HG02759 (cell line): ENCODE measurements at regions not wholly inside any gene's neighbourhood (a gene's known extent, or its start where the extent isn't known, plus 50 kb on each side); places are given as distances from the start of the nearest gene placed in this dataset.
"Not testable (repeated sequence)": the region's sequence is repeated elsewhere in the genome, so short reads cannot be mapped to it uniquely, and the experiment has no call there.

Experiments
- ATAC-seq: cut with Tn5 transposase; IDR thresholded peaks from one replicate; pipeline ENCODE4 v1.9.1; 2021; ENCODE audit warnings: mild to moderate bottlenecking, moderate library complexity; ENCODE audit not compliant: unreplicated experiment

GRCh38 chr6:100322886-100323285 lies 141.8 kb downstream of the SIM1 start:
- no peak for ATAC-seq

- ATAC-seq, result no peak
Observed at GRCh38 chr6:100320686-100321085, 144.0 kb downstream of the SIM1 start.

- no peak for ATAC-seq
Observed at GRCh38 chr6:100317031-100317430, 147.7 kb downstream of the SIM1 start.

GRCh38 chr6:100314186-100314585 lies 150.5 kb downstream of the SIM1 start:
- no peak for ATAC-seq

GRCh38 chr6:100311707-100312251 lies 152.9 kb downstream of the SIM1 start:
- ATAC-seq, result no peak

DNA sequence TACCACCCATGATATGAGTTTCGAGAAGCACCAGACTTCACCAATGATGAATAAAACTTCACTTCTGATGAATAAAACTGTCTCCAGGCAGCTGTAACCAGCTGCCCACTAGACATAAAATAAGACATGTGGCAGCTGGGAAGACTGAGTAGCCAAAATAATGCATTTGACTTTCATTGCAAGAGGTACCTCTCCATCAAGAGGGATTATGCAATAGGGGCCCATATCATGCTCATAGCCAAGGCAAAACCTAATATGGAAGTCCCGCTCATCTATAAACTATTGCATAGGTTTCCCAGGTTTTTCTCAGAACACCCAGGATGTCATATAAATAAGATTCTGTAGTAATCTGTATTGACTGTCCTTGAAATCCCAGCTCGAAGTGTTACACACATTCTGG lies 155.5 kb downstream of the SIM1 start:
- no peak for ATAC-seq

DNA sequence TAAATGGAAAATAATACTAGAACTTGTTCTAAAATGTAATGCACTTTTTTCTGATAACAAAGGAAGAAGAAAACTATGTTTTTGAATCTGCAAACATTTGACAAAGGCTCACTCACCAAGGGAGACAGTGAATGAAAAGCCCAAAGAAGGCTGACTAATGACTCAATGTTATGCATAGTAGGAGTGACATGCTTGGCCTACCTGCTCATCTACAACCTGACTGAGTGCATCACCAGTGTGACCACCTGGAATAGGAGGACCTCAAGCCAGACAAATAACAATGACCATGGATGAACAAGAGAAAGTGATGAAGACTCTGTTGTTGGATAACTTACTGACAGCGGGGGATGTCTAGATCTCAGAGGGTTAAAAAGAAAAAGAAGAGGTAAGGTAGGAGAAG lies 157.2 kb downstream of the SIM1 start:
- ATAC-seq, result no peak

- ATAC-seq, result no peak
Observed at GRCh38 chr6:100305209-100305869, 159.4 kb downstream of the SIM1 start.

GRCh38 chr6:100304575-100304974 lies 160.1 kb downstream of the SIM1 start:
- no peak for ATAC-seq

- ATAC-seq, result no peak
Observed at GRCh38 chr6:100301731-100302130, 163.0 kb downstream of the SIM1 start.

GRCh38 chr6:100300221-100300736 lies 164.4 kb downstream of the SIM1 start:
- no peak for ATAC-seq

GRCh38 chr6:100296810-100297544 lies 167.7 kb downstream of the SIM1 start:
- no peak for ATAC-seq

- not testable (repeated sequence) for ATAC-seq
Observed at GRCh38 chr6:100295172-100295571, 169.5 kb downstream of the SIM1 start.

DNA sequence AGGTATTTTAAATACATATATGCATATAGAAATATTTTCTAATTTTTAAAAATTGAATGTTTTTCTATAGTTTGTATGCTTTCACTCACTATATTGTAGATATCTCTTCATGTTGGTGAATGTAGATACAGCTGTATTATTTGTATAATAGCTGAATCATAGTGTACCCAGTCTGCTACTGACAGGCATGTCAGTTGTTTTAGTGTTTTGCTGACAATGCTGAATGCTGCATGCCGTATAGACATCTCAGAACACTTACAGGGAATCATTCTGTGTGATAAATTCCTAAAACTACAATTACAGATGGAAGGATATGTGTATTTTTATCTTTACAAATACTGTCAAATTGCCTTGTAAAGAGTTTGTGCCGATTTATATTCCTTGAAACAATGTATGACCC lies 175.4 kb downstream of the SIM1 start:
- ATAC-seq, result no peak

GRCh38 chr6:100288311-100288710 lies 176.4 kb downstream of the SIM1 start:
- ATAC-seq, result no peak

DNA sequence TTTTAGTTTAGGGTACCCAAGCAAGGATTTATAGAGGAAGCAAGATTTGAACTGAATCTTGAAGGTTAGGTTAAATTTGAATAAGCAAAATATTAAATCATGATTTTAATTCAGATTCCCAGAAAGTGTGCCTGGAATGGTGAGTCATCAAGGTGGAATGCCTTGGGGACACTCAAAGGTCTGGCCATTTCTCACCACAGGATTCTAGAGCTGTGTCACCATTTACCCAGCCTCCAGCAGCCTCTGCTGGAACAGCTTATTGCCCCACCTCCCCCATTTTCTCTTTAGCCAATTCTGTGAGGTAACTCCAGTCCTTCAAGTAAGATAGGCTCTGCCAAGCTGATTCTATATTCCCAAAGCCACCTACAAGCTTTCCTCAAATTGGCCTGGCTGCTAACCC lies 181.4 kb downstream of the SIM1 start:
- no peak for ATAC-seq

- ATAC-seq, result no peak
Observed at GRCh38 chr6:100281471-100281901, 183.2 kb downstream of the SIM1 start.

GRCh38 chr6:100276311-100277057 lies 188.2 kb downstream of the SIM1 start:
- no peak for ATAC-seq

GRCh38 chr6:100274147-100274546 lies 190.6 kb downstream of the SIM1 start:
- ATAC-seq, result no peak

DNA sequence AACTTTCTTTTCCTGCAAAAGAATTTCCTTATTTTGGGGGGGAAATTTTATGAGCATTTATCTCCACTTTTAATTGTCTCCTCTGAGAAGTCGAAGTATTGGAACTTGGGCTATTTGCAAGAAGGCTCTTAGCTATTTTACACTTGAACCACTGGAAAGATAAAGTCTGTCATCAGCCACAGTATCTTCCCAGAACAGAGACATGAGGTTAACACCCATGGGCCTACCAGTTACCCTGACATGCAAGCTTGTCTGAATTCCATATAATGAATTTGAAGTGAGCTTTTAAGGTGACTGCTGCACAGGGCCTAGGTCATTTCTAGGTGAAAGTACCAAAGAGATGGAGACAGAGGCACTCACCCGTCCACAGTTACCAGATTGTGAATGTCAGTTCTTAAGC lies 193.1 kb downstream of the SIM1 start:
- no peak for ATAC-seq

DNA sequence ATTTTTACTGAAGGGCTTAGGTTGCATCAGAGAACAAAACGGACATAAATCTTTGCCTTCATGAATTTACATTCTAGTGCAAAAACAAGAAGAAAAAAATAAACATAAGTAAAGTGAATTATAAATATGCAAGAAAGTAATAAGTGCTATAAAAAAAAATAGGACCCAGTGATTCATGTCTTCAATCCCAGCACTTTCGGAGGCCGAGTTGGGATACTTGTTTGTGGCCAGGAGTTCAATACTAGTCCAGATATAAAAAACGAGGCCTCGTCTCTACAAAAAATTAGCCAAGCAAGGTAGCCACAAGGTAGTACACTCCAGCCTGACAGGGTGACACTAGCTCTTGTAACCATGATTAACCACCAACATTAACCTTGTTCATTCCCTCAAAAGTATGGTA lies 193.5 kb downstream of the SIM1 start:
- no peak for ATAC-seq
